Right kidney (tissue), 1 donor: ENCODE measurements at regions not wholly inside any gene's neighbourhood (a gene's known extent, or its start where the extent isn't known, plus 50 kb on each side); places are given as distances from the start of the nearest gene placed in this dataset.
A peak's percentile ranks its signal among the peaks of the same experiment; 100 is the strongest.
"Not testable (repeated sequence)": the region's sequence is repeated elsewhere in the genome, so short reads cannot be mapped to it uniquely, and the experiment has no call there.

Source experiments
- DNase-seq: peaks from one replicate; pipeline ENCODE4 v3.0.0-alpha.2; 2016

DNA sequence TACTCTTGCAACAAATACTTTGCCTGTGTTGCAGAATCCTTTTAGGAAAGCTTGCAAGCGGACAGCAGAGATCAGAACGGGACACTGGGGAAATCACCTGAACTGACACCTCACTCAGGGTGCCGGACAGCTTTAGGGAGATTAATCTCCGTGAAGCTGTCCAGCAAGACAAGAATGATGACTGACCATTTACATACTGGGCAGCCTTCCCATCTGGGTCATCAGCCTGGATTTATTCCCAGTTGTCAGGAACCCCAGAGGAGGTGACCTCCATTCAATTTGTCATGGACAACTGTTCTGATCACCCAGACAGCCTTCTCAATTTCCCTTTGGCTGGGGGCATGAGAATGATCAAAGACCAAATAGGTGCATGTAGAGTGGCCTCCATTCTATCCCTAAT, 93.0 kb upstream of the EGFL6 start:
- DNase-seq, result no peak

DNA sequence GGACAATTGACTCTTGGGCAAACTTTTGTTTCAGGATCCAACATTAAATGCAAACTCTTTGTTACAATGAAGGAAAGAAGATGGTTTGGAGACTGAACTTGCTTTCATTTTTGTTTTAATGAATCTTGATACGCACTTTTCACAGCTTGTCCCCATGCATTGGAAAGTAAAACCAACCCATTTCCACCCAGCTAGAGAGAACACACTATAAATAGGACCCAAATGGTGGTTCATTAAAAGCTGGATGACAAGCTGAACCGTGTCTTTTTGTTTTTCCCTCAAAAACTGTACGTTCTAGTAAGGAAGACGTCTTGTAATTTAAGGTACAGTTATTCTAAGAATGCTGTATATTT, 95.3 kb upstream of the EGFL6 start:
- no peak for DNase-seq

DNA sequence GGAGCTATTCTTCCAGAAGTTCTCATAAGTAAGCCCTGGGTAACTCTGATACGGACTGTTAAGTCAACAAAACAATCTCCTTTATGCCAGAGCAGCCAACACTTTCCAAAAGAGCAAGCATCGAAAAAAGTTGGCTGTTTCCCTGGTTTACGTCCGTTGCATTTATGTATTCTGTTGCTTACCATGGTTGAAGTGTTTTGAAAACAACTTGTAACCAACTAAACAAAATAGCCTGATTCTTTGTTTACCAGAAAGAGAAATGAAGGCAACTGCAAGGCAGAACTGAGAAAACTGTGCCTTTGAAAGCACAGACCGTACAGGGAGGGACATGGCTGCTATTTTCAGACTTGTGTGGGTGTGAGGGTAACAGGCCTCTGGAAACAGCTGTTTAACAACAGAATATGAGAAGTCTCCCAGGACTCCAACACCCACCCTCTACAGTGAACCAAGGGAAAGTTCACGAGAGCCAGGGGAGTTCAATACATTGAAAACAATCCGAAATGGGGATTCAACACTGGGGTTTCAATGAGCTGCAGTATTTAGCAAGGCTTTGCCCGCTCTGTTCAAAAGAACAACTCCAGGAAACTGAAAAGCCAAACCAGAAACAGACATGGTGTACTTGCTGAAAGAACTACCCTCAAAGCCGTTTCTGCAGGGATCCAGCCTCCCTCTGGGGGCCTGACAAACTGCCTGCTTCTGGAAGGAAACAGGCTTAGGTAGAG, 95.8 kb upstream of the EGFL6 start:
- DNase-seq, result peak; percentile 37

DNA sequence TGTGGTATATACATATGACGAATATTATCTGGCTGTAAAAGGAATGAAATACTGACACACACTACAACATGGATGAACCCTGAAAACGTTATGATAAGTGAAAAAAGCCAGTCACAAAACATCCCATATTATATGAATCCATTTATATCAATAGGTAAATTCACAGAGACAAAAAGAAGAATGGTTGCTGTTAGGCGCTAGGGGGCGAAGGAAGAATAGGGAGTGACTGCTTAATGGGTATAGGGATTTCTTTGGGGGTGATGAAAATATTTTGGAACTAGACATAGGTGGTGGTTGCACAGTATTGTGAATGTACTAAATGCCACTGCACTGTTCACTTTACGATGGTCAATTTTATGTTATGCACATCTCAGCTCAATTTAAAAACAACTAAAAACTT, 96.4 kb upstream of the EGFL6 start:
- DNase-seq, result no peak

DNA sequence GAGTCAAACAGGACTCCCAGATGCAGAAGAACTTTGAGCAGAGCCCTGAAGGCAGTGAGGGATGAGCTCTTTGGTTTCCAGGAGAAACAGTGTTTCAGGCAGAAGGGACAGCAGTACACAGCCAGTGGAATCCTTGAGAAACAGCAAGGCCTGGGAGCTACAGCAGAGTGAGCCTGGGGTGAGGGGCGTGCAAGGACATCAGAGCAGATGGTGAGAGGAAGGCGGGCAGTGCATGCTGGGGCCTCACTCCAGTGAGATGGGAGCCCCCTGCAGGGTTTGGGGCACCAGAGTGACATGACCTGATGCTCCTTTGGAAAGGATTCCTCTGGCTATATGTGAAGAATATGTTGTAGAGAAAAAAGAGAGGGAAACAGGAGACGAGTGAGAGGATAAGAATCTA, 98.1 kb upstream of the EGFL6 start:
- DNase-seq, result no peak

DNA sequence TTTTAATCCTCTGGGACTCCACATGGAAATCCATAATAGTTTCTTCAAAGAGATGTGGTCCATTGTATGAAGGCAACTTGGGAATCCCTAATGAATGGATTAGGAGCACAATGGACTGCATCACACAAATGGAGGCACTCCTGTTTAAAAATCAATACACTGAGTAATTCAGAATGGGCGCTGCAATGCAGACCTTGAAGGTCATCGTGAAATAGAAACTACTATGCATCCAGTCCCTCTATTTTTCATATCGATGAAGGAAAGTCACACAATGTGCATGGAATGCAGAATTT, 98.8 kb upstream of the EGFL6 start:
- no peak for DNase-seq

DNA sequence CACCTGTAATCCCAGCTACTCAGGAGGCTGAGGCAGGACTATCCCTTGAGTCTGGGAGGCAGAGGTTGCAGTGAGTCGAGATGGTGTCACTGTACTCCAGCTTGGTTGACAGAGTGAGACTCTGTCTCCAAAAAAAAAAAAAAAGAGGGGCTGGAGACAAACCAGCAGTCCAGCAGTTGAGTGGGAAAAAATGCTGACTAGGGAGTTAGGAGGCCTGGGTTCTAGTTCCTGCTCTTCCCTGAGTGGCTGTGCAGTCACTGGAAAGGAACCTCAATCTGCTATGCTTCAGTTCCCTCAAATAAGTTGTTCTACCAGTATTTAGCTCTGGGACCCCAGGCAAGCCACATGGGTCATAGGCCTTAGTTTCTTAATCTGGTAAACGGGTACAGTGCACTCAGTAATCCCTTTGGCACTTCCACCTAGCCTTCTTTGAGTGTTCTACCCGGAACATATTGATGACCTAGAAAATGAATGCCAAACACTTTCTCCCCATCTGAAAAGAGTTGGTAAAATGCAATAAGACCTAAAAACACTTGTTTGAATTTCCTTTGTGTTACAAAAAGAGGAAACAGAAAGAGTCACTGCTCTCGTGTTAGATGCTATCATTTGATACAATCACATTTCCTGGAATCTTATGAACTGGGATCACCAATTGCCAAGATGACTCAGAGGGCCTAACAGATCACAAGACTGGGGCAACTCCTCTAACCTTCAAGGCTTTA, 99.3 kb upstream of the EGFL6 start:
- DNase-seq, result no peak

DNA sequence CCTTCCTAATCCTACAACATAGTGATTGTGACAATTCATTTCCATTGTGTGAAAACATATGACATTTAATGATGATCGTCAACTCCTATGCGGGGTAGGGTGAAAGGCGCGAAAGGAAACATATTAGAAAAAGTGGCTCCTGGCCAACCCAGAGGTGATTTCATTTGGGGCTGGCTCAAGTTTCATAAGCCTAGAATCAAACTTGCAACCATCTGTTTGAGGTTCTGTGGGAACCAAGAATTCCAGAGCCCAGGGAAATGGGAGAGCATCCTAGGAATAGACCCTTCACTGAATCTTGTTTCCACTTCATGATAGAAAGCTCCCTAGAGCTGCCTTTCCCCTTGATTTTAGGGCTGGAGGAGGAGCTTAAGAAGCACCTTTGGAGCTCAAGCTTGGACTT, 101.3 kb upstream of the EGFL6 start:
- no peak for DNase-seq

DNA sequence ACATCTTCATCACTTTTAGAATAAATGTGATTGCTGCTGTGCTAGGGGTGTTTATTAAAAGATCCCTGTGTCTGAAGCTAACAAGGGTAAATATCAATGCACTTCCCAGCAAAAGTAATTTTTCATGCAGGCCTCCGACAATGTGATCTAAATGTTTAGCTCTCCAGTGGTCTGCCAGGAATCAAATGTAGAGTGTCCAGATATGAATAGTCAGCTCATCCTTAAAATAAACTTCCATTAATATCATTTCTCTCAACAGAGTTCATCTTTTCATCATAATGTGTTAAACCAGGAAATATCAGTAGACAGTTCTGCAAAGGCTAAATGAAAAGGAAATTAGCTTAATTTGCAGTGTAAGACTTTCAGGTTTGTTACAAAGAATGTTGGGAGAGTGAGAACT, 102.2 kb upstream of the EGFL6 start:
- DNase-seq, result no peak

DNA sequence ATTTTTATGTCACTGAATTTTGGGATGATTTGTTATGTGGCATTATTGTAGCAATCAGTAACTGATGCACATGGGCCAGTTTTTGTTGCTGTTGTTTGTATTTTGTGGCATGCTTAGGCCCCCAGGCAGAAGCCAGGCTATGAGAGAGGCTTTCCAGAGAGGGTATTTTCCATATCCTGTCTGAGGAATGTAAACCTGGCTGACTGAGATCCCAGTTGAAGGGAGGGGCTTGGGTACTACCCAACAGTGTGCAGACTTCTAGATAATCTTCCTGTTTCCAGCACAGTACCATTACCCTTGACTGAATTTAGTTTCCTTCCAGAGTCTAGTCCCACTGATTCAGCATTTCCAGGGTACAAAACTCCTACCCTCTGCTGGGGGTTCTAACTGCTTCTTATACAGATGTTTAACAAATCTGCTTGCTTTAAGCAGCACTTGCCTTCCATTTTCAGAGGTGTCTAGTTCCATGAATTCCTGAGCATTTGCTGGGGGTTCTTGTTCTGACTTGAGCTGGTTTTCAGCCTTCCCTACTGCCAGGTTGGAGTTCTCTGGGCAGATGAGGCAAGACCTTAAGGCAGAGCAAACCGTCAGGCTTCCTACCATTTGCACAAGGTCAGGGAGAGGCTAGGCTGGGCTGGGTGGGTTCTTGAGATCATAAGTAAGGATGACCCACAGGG, 104.7 kb upstream of the EGFL6 start:
- no peak for DNase-seq

DNA sequence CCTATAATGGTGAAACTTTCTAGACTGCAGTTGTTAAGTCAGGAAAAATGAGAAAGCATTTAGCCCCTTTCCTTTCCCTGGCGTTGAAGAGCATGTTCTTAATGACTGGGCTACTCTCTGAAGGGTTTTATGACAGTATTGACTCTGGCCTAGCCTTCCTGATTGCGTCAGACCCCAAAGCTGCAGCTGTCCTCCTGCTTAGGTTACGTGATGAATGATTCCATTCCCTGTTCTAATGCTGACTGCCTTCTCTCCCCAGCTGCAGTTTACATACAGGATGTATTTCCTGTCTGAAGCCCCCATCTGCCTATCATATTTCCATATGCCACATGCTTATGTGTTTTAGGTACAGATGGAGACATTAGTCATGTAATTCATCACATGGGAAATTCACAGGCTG, 105.8 kb upstream of the EGFL6 start:
- DNase-seq, result no peak

DNA sequence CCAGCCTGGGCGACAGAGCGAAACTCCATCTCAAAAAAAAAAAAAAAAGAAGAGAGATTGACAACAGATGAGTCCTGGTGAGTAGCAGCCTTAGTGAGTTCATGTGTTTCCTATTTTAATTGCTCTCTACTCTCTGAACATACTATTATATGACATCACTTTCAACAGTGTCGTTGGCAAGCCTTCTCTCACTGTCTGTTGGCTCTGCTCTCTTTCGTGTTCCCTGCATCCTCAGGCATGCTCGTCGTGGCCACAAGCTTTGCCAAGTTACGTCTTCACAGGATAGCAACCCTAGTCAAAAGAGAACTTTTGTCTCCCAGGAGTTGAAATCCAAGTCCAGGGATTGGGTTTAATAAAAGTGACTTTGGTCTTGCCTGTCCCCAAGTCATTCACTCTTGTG, 117.1 kb upstream of the EGFL6 start:
- DNase-seq, result no peak

DNA sequence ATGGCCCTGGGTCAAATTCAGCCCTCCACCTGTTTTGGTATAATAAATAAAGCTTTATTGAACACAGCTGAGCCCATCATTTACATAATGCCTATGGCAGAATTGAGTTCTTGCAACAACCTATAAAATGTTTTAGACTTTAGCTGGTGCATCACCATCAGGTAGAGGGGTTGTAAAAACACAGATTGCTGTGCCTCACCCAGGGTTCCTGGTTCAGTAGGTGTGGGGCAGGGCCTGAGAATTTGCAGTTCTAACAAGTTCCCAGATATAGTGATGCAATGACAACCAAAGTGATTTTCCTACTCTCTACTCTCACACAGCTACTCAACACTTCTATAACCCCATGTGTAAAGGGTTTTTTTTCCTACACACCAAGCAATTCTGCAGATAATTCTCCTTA, 120.0 kb upstream of the EGFL6 start:
- DNase-seq, result no peak

DNA sequence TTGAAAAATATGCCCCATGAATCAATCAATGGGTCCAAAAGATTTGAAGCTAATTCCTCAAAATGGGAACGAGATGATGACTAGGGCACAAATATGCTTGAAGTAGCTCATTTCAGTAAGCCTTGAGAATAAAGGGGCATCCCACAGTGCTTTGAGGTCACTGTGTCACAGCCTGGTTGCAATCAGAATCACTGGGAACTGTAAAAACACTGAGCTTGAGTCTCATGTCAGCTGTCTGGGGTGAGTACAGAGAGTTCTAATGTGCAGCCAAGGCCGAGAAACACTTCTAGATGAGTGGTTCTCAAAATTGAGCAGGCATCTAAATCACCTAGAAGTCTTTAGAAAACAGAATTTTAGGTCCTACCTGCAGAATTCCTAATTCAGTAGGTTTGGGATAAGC, 120.5 kb upstream of the EGFL6 start:
- DNase-seq, result no peak

DNA sequence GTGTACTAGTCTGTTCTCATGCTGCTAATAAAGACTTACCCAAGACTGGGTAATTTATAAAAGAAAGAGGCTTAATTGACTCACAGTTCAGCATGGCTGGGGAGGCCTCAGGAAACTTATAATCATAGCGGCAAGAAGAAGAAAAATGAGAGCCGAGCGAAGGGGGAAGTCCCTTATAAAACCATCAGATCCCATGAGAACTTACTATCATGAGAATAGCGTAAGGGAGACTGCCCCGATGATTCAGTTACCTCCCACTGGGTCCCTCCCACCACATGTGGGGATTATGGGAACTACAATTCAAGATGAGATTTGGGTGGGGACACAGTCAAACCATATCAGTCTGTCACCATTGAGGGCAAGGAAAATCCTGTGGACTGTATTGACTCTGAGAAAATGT, 121.8 kb upstream of the ATXN3L start:
- not testable (repeated sequence) for DNase-seq

DNA sequence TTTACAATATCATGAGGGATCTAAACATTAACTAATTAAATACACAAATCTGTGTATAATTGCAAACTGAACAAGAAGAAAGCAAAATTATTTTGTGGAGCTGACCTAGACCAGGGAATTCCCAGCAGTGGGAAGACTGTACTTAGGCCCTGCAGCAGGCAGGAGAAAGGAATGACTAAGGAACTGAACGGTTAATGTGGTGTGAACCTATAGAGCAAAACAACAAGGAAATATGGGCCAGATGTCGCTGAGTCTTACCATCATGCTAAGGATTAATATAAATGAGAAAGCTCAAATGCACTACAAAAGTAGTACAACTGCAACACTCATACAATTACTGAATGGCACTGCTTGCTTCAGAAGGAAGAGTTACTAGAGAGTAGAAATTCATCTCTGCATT, 120.3 kb upstream of the ATXN3L start:
- DNase-seq, result no peak

DNA sequence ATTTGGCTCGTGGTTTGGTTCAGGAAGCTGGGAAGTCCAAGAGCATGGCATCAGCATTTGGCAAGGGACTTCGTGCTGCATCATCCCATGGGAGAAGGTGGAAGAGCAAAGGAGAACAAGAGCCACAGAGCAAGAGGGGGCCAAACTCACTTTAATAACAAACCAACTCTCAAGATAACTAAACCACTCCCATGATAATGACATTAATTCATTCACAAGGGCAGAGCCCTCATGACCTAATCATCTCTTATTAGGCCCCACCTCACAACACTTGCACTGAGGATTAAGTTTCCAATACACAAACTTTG, 113.4 kb upstream of the ATXN3L start:
- DNase-seq, result no peak

DNA sequence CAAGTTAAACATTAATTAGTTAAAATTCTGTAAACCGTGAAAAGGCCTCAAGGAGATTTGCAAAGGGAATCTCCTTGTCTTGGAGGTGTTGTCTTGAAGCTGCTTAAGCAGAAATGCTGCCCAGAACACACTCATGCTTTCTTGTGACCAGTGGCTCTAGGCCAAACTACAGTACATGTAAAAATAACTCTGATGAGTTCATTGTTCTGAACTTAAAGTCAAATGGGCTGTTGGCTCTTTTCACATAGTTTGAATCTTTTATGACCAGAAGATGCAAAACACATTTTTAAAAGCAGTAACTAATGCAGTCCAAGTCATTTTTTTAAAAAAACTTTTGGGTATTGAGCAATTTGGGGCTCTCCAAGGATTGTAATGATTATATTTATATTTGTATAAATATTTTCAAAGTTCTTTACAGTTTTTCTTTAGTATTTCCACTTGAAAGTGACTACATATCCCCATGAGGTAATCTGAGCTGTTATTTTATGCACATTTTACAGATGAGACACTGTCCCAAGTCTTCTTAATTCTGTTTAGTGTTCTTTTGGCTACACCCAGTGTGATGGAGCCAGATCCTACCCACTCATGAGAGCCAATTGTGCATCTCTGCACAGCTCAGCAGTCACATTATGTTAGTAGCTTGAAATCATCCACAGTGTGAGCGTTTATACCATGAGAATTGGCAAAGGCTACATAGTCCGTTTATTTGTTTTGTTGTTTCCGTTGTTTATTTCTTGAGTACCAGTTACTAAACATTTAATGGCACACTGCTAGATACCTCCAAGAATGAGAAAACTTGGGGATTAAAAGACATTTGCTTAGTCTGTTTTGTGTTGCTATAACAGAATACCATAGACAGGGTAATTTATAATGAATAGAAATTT, 112.8 kb upstream of the ATXN3L start:
- DNase-seq, result no peak

DNA sequence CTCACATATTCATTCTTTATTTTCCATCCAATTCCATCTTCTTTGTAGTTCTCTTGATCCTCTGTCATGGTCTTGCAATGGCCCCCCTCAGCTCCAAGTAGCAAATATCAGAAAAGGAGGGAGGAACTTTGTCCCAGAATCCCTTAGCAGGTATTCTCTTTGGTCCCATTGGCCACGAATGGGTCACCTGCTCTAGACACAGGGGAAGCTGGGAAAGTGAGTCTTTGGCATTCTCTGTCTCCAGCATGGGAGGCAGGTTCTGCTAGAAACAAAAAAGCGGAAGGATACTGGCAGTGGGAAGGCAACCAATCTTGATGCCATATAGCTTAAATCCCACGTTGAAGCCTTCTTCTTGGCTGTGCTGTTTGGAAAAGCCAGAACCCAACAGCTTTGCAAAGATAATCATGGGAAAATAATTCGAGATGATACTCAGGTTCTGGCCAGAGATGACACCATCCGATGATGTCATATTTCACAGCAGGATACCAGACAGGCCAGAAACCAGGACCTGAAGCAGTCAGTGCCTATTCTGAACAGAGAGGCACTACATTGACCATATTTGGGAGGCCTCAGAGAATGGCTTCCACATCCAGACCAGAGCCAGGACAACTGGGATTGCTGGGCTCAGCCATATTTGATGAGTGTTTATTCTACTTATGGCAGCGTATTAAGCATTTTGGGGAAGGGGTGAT, 110.4 kb upstream of the ATXN3L start:
- DNase-seq, result no peak

DNA sequence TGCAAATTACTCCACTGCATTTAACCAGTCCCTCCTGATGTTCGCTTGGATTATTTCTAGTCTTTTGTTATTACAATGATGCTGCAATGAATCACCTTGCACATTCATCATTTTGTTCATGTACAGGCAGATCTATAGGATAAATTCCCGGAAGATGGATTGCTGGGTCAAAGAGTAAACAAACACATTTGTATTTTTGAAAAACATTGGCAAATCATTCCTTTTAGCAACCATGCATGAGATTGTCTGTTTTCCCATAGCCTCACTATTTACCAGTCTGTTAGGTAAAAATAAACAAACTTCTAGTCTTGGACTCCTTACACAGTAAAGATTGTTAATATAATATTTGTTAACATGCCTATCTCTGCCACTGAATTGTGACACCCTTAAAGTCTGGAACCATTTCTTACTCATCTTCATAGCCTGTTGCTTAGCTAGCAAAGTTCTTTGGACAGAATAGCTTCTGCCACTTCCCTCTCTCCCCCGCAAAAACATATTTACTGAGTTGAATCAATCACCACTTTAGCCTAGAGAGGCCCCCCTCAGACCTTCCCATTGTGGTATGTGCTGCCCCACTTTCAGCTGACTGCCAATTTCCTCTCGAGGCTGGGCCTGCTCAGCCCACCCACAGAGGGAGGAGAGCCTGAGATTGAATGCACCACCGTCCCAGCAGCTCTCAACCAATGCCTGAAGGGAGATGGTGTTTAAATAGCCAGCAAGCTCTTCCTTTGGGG, 108.4 kb upstream of the ATXN3L start:
- no peak for DNase-seq

DNA sequence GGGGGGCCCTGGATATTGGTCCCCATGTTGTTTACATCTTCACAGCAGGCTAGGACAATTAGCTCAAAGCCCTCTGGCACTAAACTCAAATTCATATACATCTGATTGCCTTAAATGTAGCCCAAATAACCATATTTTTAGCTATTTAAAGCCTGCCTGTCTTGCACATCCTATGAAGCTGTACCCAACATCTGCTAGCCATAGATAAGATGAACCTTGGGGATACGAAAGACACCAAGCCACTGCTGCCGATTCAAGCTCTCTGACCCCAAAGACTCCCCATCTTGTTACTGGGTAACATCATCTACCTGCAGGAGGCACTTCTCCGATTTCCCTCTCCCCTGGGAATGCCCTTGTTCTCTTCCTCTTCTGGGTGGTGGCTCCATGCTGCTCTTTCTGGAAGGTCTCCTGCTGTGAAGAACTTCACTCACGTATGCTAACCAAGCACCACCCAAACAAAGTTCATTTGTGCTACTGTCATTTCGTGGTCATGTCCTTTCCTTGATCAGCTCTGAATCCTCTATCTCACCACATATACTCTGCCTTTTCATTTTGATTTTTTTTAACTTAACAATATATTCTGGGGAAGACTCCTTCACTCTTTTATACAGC, 107.7 kb upstream of the ATXN3L start:
- no peak for DNase-seq
